Suppressor macrophage treated with lipopolysaccharide for 4 hours (primary cell): ENCODE measurements at regions not wholly inside any gene's neighbourhood (a gene's known extent, or its start where the extent isn't known, plus 50 kb on each side); places are given as distances from the start of the nearest gene placed in this dataset.

Source experiments
- DNase-seq: peaks from one replicate; pipeline ENCODE4 v3.0.0-alpha.2; 2020

DNA sequence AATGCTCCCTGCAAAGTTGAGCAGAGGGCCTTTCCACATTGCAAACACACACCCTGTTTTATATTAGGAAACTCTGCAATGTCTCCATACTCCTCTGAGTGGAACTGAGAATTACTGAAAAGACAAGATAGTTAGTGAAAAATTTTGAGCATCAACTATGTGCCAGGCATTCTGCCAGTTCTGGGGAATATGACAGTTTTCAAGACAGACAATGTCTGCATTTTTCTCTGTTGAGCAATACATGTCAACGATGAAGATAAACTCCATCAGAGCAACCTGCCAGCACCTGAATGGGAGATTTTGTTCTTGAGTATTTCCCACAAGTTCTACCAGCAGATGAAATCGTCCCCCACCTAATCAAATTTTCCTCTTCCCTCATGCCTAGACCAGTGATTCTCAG, 203.4 kb upstream of the BMPER start:
- no peak for DNase-seq

- DNase-seq: peak; percentile 18
Measured at GRCh38 chr7:33702514-33703054, 202.8 kb upstream of the BMPER start.

- DNase-seq: no peak
Measured at GRCh38 chr7:33705333-33705833, 200.0 kb upstream of the BMPER start.

GRCh38 chr7:33706186-33706585, 199.2 kb upstream of the BMPER start:
- DNase-seq: no peak

DNA sequence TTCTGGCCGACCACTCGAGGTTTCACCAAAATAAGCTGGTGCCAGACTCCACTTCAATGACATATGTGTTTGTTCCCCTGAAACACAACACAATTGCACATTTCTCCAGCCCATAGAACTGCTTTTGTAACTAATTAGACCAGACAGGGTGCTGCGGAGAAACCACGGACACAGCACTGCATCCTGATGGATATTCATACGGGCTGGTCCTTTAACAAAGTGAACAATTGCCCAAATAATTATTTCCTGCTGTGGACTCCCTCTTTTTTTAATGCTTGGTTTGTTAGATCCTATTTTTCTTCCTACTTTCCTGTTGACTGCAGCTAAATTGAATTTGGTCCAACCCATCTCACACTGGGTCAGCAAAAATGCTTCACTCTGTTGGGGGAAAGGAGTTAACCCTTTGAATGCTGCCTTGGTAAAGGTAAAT, 198.6 kb upstream of the BMPER start:
- no peak for DNase-seq

DNA sequence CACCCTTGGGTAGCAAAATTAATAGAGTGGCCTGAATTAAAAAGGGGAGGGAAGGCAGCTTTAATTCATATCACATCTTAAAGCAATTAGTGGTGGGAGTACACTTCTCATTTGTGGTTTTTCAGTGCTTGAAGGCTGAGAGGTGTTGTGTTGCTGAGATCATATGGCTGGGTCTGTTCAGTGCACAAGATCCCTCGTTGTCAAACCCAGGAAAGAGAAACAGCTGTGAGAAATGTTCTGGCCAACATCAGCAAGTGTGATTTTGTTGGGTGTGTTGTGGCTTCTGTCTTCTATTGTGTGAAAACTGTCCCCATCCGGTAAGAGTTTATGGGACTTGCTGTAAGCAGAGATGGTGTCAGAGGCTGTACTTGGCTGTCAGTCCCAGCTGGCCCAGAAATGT, 197.9 kb upstream of the BMPER start:
- DNase-seq: no peak

GRCh38 chr7:33710608-33711007, 194.7 kb upstream of the BMPER start:
- DNase-seq: no peak

GRCh38 chr7:33711231-33712019, 193.9 kb upstream of the BMPER start:
- DNase-seq: no peak

DNA sequence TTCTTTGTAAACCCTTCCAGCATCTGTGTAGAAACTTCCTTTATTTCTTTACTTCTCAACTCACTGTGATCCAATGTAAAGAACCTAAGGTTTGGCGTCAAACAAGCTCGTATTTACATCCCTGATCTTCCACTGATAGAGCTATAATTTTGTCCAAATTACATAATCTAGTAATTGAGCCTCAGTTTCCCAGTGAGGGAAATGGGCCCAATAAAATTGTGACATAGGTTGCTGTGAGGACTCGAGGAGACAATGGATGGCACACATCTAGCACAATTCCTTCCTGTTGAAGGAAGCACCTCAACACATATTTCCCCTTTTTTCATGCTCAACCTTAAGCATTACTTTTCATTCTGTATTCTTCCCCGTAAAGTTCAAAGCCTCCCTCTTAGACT, 193.3 kb upstream of the BMPER start:
- no peak for DNase-seq

DNA sequence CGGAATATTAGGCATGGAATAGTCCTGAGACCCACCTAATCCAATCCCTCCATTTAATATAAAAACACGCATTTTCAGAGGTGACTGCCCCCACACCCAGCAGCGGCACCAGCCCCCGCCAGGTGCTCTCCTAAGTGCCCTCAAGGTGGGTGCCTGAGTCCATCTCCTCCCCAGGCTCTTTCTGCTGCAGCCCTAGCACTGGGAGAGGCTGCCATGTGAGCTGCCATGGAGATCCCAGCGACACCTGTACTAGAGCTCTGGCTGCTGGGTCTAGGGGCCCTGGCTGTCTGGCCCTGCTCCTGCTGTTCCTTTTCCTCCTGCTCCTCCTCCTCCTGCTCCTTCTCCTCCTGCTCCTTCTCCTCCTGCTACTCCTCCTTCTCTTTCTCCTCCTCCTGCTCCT, 191.1 kb upstream of the BMPER start:
- DNase-seq: no peak

- DNase-seq: no peak
Measured at GRCh38 chr7:33716581-33717477, 188.5 kb upstream of the BMPER start.

DNA sequence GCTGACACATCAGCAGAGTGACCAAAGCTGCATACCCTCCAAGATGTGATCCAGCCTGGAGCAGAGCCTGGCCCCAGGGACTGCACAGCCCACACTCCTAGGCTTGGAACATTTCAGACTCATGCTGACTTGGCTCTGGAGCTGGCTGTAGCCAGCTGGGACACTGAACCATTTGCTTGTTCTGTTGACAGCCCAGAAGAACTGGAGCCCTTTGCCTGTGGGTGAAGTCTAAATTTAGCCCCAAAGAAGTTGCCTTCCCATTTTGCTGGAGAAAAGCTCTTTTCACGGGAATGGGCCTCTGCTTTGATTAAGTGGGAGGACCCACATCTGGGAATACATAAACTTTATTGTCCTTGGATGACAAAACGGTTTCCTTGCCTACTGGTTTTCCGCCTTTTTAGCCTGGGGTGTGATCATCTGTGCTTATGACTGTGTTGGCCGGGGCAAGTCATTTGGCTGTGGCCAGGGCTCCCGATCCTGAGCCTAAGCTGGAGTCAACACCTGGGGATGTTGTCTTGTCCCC, 186.2 kb upstream of the BMPER start:
- DNase-seq: no peak

DNA sequence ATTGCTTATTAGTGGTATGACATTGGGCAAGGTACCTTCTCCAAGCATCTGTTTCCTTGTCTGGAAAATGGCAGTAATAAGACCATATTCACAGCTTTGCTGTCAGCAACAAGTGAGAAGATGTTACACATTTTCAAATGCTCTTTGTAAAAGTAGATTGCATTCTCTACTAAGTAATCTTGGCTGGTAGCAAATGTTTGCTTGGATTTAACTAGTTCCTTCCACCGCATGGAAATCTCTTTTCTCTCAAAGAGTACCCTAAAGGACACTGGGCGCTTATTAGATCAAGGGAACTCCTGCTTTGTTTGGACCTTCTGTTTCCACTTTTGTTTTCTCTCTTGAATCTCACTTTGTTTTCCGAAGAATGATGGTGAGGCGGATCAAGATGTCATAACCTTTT, 185.2 kb upstream of the BMPER start:
- no peak for DNase-seq

DNA sequence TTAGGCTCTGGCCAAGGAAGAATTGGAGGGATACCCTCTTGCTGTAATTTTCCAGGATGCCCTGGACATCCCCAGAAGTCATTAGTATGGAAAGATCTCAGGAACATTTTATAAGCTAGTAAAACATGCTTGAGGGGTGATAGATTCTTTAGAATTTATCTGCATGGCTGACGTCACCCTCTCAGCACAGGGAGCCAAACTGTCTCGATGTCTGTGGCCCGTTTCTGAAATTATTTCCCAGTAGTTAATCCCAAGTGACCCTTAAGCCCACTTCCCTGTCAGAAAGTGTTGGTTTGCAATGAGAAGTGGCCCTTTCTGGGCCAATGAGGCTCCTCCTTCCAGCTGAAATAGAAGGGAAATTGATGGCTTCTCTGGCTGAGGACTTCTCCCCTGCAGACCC, 184.5 kb upstream of the BMPER start:
- DNase-seq: no peak

- DNase-seq: no peak
Measured at GRCh38 chr7:33721895-33722294, 183.4 kb upstream of the BMPER start.

GRCh38 chr7:33722383-33723101, 182.8 kb upstream of the BMPER start:
- DNase-seq: no peak

- DNase-seq: no peak
Measured at GRCh38 chr7:33724201-33724600, 181.1 kb upstream of the BMPER start.

- no peak for DNase-seq
Measured at GRCh38 chr7:33725111-33726025, 180.0 kb upstream of the BMPER start.

GRCh38 chr7:33726582-33726981, 178.8 kb upstream of the BMPER start:
- DNase-seq: no peak

DNA sequence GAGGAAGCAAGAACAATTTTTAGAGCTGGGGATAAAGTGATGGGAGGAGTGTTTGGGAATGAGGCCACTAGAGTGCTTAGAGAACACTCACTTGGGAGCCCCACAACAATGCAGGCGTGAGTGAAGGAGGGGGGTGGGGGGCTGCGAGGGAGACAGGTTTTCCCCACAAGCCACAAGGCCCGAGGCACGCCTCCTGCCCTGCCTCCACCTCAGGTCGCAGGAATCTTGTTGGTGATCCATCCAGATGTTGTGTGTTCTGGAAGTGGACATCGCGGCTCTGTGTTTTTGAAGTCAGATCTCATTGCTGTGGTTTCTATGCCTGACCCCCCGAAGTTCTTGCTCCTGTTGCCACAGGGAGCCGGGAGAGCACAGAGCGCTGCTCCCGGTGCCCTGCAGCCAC, 178.0 kb upstream of the BMPER start:
- DNase-seq: no peak

- no peak for DNase-seq
Measured at GRCh38 chr7:33728873-33729551, 176.3 kb upstream of the BMPER start.
